Glutamatergic neuron (in vitro differentiated cells): ENCODE measurements at regions not wholly inside any gene's neighbourhood (a gene's known extent, or its start where the extent isn't known, plus 50 kb on each side); places are given as distances from the start of the nearest gene placed in this dataset.

Experiments
- DNase-seq: peaks from one replicate; pipeline ENCODE4 v3.0.0; 2022
- H3K27ac Mint-ChIP-seq: one replicate; pipeline ENCODE4 v1.8.0; 2020; ENCODE audit warnings: mild to moderate bottlenecking, mixed read lengths, inconsistent platforms; ENCODE audit not compliant: unreplicated experiment
- H3K27me3 Mint-ChIP-seq: one replicate; pipeline ENCODE4 v1.8.0; 2020; ENCODE audit warnings: mild to moderate bottlenecking, moderate library complexity, mixed read lengths, inconsistent platforms; ENCODE audit not compliant: unreplicated experiment
- H3K36me3 Mint-ChIP-seq: one replicate; pipeline ENCODE4 v1.8.0; 2020; ENCODE audit warnings: mild to moderate bottlenecking, mixed read lengths, inconsistent platforms; ENCODE audit not compliant: unreplicated experiment
- H3K4me1 Mint-ChIP-seq: one replicate; pipeline ENCODE4 v1.8.0; 2020; ENCODE audit warnings: mild to moderate bottlenecking, low read depth, mixed read lengths, inconsistent platforms; ENCODE audit not compliant: unreplicated experiment
- H3K4me3 Mint-ChIP-seq: one replicate; pipeline ENCODE4 v1.8.0; 2020; ENCODE audit warnings: mild to moderate bottlenecking, mixed read lengths, inconsistent platforms; ENCODE audit not compliant: unreplicated experiment
- H3K9me3 Mint-ChIP-seq: one replicate; pipeline ENCODE4 v1.8.0; 2020; ENCODE audit warnings: mild to moderate bottlenecking, moderate library complexity, mixed read lengths, inconsistent platforms; ENCODE audit not compliant: unreplicated experiment
- TF ChIP-seq, protein P1 (sequence below): fragments of 200-600 bp; sonication (generic); IDR thresholded peaks from one replicate; pipeline ENCODE4 v1.5.0; 2021; ENCODE audit not compliant: partially characterized antibody, unreplicated experiment

DNA sequence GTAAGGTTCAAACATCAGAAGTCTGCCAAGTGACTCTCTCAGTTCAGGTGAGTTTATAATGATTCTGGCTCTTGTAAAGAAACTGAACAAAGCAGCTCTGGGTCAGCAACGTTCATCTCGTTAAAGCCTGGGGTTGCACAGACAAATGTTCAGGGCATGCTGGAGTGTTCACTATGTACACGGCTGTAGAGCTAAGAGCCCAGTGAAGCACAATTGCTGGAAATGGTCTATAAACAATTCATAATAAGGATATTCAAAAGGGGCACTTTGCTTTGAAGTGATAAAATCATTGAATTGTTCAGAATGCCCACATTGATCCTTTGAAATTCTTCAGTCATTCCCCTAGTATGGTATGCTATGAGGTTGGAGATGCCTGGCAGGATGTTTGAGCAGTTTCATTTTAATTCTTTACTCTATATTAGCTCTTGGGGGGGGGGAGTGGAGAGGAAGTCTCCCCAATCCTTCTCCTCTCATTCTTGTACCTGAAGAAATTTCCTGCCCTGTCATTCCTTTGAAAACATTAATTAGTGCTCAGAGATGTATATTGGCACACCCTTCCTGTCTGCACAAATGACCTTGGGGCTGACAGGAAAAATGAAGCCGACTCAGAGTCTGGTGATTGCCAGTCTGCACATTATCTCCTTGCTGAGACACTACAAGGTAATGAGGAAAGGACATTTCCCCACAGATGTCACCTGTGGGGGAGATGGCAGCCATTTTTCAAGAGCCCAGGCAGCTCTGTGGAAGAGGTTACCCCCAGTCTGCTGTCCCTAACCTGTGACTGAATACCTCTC, 145.5 kb downstream of the DLEU7 start:
- H3K4me1 Mint-ChIP-seq: peaks cover 9% of the 10 kb centered on the region
- H3K4me3 Mint-ChIP-seq: no peak overlapping the region
- no peaks in the 10 kb centered on the region for H3K27me3 Mint-ChIP-seq
- TF ChIP-seq, protein P1, sequence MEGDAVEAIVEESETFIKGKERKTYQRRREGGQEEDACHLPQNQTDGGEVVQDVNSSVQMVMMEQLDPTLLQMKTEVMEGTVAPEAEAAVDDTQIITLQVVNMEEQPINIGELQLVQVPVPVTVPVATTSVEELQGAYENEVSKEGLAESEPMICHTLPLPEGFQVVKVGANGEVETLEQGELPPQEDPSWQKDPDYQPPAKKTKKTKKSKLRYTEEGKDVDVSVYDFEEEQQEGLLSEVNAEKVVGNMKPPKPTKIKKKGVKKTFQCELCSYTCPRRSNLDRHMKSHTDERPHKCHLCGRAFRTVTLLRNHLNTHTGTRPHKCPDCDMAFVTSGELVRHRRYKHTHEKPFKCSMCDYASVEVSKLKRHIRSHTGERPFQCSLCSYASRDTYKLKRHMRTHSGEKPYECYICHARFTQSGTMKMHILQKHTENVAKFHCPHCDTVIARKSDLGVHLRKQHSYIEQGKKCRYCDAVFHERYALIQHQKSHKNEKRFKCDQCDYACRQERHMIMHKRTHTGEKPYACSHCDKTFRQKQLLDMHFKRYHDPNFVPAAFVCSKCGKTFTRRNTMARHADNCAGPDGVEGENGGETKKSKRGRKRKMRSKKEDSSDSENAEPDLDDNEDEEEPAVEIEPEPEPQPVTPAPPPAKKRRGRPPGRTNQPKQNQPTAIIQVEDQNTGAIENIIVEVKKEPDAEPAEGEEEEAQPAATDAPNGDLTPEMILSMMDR: no peak
- DNase-seq: no peak
- no peak overlapping the region for H3K27ac Mint-ChIP-seq
- no peaks in the 10 kb centered on the region for H3K9me3 Mint-ChIP-seq
- H3K36me3 Mint-ChIP-seq: no peaks in the 10 kb centered on the region

DNA sequence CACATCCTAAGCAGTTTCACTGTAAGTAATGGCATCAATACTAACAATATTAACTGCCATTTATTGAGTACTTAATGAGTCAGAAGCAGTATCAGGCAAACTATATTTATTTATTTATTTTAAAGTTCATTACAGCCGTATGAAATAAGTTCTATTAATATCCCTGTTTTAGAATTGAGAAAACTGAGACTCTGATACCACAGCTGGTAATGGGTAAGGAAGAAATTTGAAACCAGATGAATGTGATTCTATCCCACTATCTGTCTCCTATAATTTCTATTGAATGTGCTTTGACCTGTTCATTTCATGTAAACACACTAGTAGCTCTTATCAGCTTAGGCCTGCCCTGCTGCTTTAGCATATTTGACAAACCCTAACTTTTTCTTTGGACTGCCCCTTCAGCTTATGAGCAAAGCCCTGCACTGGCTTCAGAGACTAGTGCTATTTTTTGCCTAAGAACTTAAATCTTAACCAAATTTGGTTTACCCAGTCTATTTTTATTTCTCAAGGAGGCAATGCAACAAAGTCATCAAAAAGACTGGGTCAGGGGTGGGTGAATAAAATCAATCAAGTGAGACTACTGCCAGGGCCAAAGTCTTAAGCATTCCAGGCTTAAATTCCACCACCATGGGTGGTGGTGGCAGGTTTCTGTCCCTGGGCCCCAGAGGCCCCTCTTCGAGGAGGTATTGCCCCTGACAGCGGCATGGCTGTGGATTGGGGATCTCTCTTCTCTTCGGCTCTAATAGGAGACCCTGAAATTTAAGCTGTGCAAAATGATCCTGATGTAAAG, 143.4 kb downstream of the DLEU7 start:
- TF ChIP-seq, protein P1: no peak
- Mint-ChIP-seq H3K4me1 (peaks cover 3% of the 10 kb centered on the region), H3K4me3 (no peak overlapping the region), H3K9me3 (no peaks in the 10 kb centered on the region), H3K36me3 (no peaks in the 10 kb centered on the region), H3K27ac (no peak overlapping the region), H3K27me3 (no peaks in the 10 kb centered on the region)
- DNase-seq: no peak

DNA sequence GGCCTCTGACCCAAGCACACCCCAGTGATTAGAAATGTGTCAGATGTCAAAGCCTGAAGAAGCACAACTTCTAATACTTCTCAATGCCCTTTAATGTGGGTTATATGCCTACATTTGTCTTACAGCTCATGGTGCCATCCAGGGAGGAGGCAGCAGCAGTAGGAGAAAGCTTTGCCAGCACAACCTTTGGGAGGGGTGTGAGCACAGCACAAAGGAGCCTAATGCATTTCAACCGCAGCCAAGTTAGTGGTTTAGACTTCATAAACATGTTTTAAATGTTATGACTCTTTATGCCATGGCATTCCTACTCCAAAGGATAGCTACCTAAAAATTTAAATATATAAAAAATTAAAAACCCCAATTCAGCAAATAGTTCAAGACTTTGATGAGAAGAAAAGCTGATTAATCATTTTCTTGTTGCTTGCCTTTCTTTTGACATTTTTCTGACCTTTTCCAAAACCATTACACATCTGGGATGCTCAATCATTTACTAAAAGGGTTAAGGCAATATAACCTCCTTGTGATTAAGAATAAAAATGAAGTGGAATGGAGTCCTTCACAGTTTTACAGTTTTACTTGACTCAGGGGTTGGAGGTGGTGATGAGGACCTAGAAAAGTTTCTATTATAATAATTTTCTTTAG, 142.7 kb downstream of the DLEU7 start:
- Mint-ChIP-seq H3K27ac (no peak overlapping the region), H3K4me3 (no peak overlapping the region), H3K27me3 (no peaks in the 10 kb centered on the region)

DNA sequence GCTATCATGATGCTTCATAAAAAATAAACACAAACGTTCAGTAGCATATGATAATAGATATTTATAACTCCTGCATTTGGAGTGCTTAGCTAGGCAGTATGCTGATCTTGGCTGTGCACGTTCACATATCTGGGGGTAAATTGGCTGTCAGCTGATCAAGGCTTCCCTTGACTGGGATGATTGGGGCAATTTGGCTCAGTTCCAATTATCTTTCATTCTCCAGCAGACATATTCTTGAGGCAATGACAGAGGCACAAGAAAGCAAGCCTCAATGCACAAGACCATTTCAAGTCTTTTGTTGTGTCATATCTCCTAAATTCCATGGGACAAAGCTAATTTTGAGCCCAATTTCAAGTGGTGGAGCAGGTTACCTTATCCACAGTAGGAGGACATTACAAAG, 142.0 kb downstream of the DLEU7 start:
- no peaks in the 10 kb centered on the region for H3K27me3 Mint-ChIP-seq
- H3K4me1 Mint-ChIP-seq: peaks cover 3% of the 10 kb centered on the region
- TF ChIP-seq, protein P1: no peak
- peaks cover 2% of the 10 kb centered on the region for H3K9me3 Mint-ChIP-seq
- no peak overlapping the region for H3K27ac Mint-ChIP-seq
- DNase-seq: no peak
- H3K4me3 Mint-ChIP-seq: no peak overlapping the region
- H3K36me3 Mint-ChIP-seq: no peaks in the 10 kb centered on the region

More for the DNA sequence above, 142.7 kb downstream of the DLEU7 start:
- TF ChIP-seq, protein P1: no peak
- no peak for DNase-seq
- H3K36me3 Mint-ChIP-seq: no peaks in the 10 kb centered on the region
- peaks cover 3% of the 10 kb centered on the region for H3K4me1 Mint-ChIP-seq
- H3K9me3 Mint-ChIP-seq: no peaks in the 10 kb centered on the region
